H1 (cell line): ENCODE measurements at regions not wholly inside any gene's neighbourhood (a gene's known extent, or its start where the extent isn't known, plus 50 kb on each side); places are given as distances from the start of the nearest gene placed in this dataset.

Experiments
- ASH2L ChIP-seq: fragments of 200-600, 300-600 bp; sonication (generic); IDR thresholded peaks from one replicate; pipeline ENCODE4 v1.7.1; 2017; ENCODE audit warnings: low read length
- CREB1 ChIP-seq: IDR thresholded peaks from 2 replicates; pipeline ENCODE4 v1.6.1; 2012; ENCODE audit warnings: inconsistent platforms
- CTCF ChIP-seq, 3 experiments: IDR thresholded peaks; 1 replicate in 2 of 3; 2 replicates in 1 of 3; pipeline versions ENCODE4 v1.5.1 to v1.6.1; 2011; ENCODE audit warnings: low read length in 3 of 3, mild to moderate bottlenecking in 3 of 3, inconsistent platforms in 2 of 3, low read depth in 1 of 3, moderate library complexity in 1 of 3; ENCODE audit not compliant: insufficient read depth in 1 of 3; ENCODE audit errors: control extremely low read depth in 1 of 3
- EP300 ChIP-seq, 2 experiments: IDR thresholded peaks; 1 replicate in 1 of 2; 2 replicates in 1 of 2; pipeline ENCODE4 v1.6.1; 2011 to 2012; ENCODE audit warnings: low read depth in 2 of 2, low read length in 2 of 2, mild to moderate bottlenecking in 2 of 2, borderline replicate concordance in 1 of 2, inconsistent platforms in 1 of 2, moderate library complexity in 1 of 2
- JUN ChIP-seq: IDR thresholded peaks from 2 replicates; pipeline ENCODE4 v1.6.1; 2011; ENCODE audit warnings: low read depth, mild to moderate bottlenecking, improper control_type of control experiment, low read length
- YY1 ChIP-seq: IDR thresholded peaks from 2 replicates; pipeline ENCODE4 v1.6.1; 2011; ENCODE audit warnings: low read depth, mild to moderate bottlenecking, low read length

GRCh38 chr9:124120272-124120671, 108.7 kb downstream of the LHX2 start:
- TF ChIP-seq CTCF (IDR thresholded peaks at IDR 0.05; ENCODE audit: control extremely low read depth in 1 of 3, insufficient read depth in 1 of 3, low read depth in 1 of 3, low read length in 3 of 3) (no peak), YY1 (no peak), ASH2L (no peak), EP300 (IDR thresholded peaks at IDR 0.05; ENCODE audit: borderline replicate concordance in 1 of 2, low read depth in 2 of 2, low read length in 2 of 2) (no peak), CREB1 (no peak), JUN (no peak)
